NK-92 treated with Interleukin-12 subunit alpha and Interleukin-12 subunit beta, amount 100 ng/mL, for 24 hours (cell line): ENCODE measurements at regions not wholly inside any gene's neighbourhood (a gene's known extent, or its start where the extent isn't known, plus 50 kb on each side); places are given as distances from the start of the nearest gene placed in this dataset.

Experiments
- DNase-seq: peaks from one replicate; lab custom pipeline; 2025; lab: John Stamatoyannopoulos, UW

DNA sequence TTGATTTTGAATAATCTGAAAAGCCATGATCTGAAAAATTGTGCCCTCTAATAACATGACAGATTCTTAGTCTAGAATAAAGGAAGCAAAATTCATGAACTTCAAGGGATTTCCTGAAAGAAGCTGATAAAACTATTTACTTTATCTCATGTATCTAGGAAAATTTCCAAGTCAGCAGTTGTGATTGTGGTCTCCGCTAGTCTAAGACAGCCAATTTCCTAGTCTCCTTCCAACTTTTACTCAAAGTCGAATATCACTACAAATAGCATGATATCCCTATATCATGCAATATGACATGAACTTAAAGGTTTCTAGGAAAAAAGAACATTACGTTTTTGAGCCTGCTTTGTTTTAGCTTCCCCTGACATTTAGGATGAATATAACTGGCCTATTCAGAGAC, 202.1 kb upstream of the GHITM start:
- DNase-seq = no peak

DNA sequence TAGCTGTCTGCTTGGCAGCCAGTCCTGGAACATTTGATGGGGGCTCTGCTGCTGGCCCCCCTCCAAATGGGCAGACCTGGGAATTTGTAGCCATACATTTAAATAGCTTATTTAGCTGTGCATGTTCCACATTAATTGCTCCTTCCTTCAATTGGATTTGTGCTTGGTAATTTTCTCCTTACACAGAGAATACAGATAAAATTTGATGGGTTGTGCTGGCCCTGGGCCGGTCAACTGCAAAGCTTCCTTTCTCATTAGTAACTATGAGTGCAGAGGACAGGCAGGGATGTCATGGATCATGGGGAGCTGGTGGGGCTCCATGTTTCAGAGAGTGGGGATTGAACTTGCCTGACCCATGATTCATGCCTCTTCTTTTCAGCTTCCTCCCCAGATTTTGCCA, 201.5 kb upstream of the GHITM start:
- DNase-seq = no peak

DNA sequence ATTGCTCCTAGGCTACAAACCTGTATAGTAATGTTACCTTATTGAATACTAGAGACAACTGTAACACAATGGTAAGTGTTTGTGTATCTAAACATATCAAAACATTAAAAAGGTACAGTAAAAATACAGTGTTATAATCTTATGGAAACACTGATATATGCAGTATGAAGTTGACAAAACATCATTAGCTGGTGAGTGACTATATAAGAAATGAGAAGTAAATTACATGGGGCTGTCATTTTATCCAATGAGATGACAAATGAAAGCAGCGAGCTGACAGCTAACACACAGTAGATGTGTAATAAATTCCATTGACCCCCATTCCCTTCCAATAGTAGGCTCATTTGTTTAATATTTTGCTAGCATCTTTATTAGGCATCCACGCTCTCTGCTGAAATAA, 198.1 kb upstream of the GHITM start:
- DNase-seq = no peak

DNA sequence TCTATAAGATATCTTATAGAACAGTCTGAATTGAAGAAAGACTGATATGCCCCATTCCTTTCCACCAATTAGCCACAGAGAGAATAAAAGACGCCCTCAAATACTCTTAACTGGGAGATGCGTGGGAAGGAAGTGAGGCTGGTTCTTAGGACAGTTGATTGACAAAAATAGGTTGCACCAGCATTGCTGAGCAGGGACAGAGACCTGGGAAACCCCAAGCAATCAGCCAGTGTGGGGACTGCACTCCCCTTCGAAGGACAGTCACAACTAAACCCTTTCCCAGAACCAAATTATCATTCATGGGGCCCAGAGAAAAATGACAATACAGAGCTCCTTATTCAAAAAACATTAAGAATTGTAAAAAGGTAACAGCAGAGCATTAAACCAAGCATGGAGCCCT, 196.9 kb upstream of the GHITM start:
- DNase-seq = no peak

DNA sequence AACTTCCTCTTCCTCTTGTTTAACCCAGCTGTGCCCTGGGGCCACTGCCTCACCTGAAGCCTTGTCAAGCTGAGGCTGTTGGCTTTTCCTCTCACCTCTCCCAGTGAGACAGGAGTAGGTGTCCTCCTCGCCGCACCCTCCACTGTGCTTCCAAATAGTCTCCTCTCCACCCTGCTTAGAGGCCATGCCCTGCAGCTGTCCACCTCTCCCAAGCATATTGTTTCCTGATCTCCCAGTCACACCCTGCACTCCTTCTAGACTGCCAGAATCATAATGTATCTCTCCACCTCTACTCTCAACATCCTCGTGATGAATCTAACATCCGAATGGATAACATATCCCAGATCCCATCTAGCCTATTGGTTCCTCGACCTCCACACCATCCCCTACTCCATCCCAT, 196.3 kb upstream of the GHITM start:
- no peak for DNase-seq

DNA sequence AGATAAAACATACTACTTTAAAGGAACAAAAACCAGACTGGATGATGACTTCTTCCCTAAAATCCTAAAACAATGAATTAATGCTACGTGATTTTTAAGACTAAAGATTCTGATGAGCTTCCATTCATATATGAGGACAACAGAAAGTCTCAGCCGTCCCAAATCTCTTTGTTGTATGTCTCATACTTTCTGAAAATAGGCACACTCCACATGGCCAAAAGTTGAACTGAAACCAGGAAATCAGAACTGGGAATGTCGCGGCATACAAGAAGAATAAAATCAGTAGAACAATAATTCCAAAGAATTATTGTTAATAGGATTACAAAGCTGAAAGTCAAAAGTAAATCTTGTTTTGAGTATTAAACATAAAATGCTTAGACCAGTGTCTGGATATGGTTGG, 195.4 kb upstream of the GHITM start:
- DNase-seq = no peak

DNA sequence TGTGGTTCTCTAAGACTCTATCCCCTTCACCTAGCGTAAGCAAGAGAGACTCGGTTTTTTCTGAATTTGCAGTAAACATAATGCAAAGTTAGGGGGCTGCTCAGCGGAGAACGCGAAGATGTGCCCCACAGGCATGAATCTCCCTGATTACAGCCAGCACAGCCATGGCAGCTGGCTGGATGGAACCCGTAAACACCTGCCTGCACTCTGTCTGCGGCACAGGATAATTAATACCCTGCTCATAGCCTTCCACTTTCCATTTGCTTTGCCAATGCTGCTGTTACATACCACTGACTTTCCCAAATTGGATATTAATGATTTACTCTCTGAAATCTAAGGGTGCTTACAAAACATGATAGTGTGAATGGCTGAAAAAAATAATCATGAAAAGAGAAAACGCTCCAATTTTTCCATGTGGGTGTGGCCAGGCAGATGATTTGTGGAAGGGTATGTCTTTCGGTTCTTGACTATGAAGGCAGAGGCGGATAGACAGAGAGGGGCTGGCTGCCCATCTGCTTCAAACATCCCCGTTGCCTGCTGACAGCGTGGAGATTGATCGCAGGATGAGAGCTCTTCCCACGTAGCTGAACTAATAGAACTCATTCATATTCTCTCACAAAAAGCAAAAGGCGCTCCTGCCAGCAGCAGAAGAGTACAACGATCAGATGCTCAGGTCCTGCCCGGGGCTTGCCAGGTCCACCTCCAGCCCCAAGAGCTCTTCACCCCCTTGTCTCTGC, 193.2 kb upstream of the GHITM start:
- no peak for DNase-seq

DNA sequence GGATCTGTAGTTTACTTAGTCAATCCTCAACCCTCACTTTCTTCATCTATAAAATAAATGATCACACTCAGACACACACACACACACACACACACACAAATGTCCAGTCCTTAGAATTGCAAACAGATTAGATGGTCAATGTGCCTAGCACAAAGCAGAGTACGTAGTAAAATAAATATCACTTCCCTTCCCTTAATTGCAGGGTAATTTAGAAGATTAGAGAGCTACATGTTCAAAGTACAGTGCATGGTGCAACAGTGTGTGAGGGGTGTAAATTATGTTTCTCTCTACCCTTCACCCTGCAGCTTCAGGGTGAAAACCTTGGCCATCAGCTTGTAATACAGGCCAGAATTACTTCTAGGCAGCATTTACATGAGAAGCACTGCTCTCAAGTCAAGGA, 187.0 kb upstream of the GHITM start:
- DNase-seq = no peak

DNA sequence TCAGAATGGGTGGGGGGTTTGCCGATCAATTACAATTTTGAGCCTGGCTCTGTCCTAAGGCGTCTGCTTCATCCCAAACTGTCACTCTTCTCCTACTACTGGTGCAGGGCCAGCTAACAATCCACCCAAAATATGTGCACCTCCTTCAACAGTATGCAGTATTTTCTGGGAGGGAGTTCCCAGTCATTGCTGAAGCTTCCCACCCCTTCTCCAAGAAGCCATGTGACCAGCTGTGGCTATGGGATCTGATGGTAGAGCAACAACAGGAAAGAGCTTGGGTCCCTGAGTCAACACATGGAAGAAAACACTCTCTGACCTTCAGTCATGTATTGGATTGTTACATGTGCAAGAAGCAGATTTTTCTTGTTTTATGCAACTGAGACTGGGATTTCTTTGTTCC, 185.7 kb upstream of the GHITM start:
- DNase-seq = no peak

DNA sequence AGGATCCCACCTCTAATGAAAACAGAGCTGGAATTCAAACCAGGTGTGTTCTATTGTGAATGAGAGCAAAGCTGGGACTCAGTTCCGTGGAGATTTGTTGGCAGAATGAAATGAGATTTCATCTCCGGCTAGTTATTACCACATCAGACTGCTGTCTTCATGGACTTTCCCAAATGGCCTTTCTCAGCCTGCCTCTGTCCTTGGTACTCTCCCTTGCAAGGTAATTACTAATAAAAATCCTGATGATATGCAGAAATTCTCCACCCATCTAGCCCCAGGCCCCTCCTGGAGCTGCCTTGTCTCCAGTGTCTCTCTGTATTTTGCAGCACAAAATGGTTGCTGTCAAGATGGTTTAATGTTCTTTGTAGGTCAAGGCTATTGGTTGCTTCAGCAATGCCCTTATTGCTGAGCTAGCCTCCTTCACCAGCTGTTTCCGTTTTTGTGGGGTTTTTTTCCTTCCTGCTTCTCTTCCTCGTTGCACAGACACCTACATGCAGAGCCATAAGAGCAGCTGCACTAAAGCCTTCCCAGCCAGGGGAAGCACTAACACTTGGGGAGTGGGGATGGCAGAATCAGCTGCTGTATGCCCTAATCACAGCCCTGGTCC, 185.0 kb upstream of the GHITM start:
- no peak for DNase-seq

DNA sequence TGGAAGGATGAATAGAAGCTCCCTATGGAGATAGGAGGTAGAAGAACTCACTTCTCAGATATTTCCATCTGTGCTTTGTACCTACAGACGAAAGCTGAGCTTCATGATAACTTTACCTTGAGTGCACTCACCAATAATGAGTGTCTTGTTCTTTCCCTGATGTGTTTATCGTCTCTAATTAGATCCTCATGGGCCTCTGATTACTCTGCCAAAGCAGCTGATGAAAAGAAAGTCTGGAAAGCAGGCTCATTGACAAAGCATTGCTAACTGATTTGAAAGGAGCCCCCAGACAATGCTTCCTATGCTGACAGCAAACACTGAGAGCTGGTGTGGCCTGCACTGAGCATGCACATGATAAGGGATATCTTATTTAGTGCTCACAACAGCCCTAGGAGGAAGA, 183.9 kb upstream of the GHITM start:
- DNase-seq = no peak

DNA sequence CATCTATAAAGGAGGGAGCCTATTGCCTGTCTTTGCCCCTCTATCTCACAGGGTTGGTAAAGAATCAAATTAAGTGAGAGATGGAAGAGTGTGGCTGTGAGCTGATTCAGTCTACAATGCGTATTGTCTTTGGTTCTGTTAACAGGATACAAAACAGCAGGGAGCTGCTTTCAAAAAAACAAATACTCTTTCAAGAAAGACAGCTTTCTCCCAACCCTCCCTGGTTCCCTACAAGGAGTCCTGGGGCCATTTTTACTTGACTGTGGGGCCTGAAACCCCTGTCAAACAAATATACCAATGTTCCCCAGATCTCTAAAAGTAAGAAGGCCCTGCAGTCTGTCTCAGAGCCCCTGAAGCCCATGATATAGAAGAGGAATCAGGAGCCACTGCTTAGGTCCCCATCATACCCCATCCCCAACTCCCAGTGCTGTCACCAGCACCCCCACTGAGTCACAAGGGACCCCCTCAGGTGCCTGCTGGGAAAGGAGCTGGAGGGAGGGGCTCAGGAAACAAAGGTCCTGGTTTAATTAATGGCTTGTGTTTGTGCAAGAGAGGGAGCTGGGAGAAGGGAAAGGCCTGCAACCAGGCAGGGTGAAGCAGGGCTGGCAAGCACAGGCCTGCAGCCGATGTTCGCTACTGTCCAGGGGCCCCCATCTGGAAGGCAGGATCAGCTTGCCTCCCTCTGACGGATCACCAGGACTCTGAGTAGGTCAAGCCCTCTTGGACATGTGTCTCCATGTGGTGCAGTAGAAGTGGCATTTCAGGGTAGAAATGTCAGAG, 182.0 kb upstream of the GHITM start:
- no peak for DNase-seq

DNA sequence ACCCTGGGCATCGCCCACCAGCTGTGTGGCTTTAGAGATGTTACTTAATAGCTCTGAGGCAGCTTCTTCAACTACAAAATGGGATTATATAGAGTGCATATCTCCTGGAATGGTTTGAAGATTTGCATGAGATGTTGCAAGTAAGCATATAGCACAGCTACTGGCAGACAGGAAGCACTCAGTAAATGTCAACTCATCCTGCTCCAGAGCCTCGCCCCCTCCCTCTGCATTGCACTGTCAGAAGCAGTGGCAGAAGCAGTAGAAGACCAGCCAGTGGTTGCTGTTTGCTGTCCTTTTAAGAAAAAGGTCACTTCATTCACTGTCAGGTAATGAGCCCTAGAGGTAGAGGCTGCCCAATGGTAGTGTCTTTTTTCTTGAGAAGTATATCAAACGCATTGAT, 180.0 kb upstream of the GHITM start:
- no peak for DNase-seq

DNA sequence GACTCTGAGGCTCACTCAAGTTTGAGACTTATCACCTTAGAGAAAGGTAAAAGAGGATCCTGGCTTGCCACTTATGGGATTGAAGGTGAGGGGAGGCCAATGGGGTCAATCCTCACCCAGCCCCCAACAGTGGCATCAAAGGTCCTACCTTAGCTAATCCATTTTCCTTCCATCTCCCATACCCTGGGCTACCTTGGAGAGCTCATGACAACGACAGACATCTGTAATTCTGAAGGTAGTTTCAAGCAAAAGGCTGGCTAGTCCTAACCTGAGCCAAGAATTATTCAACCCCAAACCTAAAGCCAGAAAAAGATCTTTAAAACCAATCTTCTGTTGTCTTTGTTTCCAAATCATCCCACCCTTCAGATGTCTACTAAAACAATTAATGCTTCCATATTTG, 179.2 kb upstream of the GHITM start:
- no peak for DNase-seq

DNA sequence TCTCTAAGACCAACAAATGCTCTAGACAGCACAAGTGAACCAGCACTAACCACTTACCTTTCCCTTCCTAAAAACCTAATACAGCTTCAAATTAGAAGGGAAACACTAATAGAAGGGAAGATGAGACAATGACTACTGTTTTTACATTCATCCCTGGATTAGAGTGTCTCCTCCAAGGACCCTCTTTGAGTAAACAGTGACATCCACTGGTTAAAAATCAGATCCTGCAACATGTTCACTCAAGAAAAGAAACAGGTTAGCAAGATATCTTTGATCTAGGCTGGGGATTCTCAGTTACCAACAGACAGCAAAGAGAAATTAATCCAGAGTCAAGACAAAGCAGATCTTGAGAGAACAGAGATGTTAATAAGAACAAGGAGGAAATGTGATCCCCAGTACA, 177.7 kb upstream of the GHITM start:
- DNase-seq = no peak

DNA sequence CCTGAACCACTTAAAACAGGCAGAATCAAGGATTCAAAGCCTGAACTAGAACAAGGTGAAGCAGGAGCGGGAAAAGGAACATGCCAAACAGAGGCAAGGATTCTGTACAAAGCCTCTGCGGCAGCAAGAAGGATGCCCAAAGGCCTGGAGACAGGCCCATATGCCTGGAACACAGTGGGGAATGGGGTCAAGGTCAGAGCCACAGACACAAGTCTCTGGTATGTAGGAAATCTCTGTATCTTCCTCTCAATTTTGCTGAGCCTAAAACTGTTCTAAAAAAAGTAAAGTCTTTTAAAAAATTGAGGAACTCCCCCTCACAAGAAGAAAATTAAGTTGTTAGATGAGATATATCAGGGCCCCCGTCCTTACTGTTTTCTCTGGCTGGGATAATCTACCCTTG, 175.9 kb upstream of the GHITM start:
- DNase-seq = no peak

DNA sequence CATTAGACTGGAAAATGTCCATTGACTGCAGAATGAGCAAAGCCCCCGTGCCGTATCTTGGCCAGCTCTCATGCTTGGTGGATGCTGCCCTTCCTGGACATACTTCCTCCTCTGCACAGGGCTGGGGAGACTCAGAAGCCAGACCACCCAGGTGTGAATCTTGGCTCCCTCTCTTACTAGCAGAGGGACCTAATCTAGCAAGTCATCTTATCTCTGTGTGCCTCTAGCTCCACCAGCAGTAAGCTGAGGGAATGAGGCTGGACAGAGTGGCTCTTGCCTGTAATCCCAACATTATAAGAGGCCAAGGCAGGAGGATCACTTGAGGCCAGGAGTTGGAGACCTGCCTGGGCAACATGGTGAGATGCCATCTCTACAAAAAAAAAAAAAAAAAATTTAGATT, 173.8 kb upstream of the GHITM start:
- DNase-seq = no peak

DNA sequence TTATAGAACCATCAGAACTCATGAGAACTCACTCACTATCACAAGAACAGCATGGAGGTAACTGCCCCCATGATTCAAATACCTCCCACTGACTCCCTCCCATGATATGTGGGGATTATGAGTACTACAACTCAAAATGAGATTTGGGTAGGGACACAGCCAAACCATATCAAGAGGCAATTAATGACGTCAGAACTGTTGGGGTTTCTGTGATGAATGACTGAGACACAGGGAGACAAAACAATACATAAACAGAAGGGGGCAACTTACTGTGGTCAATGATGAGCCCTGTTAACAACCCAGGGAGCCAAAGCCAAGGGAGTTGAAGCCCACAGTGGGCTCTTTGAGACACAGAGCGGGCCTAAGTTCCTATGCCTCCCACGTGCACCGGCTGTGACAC, 171.3 kb upstream of the GHITM start:
- DNase-seq = no peak

DNA sequence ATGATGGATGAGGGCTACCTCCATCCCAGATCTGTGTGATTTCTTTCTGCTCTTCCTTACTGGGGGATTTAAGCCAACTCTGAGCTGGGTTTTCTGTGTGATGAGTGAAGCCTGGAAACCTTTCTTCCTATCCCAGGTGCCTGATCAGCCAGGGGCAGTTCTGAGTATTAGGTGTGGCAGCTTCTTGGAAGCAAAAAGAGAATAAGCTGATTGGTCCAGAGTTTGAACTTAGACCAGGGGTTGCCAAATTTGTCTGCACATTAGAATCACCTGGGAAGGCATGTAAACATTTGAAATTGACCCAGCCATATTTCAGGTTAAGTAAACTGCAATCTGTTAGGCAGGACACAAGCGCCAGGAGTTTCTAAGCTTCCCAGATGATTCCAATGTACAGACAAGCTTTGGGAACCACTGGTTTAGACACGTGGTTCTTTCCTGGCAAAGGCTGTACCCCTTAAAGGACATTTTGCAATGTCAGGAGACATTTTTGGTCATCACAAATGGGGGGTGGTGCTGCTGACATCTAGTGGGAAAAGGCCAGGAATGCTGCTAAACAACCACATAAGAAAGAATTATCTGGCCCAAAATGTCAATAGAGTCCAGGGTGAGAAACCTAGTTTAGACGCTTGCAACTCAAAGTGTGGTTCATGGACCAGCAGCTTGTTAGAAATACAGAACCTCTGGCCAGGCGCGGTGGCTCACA, 160.5 kb upstream of the GHITM start:
- no peak for DNase-seq

DNA sequence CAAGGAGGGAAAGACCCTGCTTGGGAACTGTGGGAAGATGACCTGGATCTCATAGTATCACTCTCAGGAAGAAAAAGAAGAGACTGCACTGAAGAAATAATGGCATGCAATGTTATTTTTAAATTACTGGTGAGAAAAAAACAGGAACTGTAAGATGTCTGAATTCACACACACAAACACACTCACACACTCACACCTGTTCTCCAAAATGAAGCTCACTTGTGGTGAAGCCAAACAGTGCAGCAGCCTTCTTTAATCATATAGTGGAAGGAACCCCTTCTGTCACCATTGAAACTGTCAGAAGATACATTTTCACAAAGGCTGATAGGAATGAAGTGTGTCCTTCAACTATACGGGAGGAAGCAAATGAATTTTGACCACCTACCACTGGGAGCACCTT, 156.5 kb upstream of the GHITM start:
- DNase-seq = no peak

DNA sequence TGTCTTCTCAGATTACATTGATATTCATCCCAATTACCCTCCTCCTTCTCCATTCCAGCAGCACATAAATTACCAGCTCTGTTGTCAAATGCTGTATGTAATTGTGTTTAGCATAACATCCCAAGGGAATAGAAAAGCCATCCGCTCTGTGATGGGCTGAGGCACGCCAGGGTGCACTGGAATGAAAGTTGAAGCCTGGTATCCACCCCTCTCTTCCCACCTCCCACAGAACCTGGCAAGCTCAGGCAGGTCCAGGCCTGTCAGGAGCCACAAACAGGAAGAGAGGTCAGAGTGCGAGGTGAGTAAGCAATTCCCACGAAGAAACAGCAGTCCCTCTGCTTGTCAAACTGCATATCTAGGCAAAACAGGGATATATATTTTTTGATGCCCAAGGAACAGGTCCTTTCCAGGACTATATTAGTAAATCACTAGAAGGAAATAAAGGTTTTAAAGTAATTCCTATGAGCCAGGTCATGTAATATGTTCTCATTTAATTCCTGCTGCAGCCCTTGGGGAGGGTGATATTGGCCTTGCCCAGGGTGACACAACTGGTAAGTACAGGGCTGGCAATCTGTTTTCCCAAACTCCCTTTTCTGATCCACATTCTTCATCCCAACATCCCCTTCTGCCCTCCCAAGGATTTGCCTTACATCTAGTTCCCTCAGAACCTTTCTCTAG, 155.6 kb upstream of the GHITM start:
- no peak for DNase-seq

DNA sequence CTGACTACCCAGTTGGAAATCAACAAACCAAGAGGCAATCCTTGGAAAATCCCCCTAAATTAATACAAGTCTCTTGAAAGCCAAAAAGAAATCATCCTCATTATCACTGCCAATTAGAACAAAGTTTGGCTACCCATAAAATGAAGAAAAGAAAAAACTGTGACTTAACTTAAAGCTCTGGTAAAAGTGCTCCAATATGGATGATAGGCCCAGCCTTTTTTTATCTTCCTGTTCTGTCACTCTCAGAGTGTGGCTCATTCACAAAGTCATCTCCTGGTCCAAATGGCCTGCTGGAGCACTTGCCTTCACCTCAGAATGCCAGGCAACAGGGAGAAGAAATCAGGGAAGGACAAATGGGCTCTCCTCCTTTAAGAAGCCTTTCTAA, 155.1 kb upstream of the GHITM start:
- no peak for DNase-seq
